Endodermal cell (in vitro differentiated cells): ENCODE measurements at regions not wholly inside any gene's neighbourhood (a gene's known extent, or its start where the extent isn't known, plus 50 kb on each side); places are given as distances from the start of the nearest gene placed in this dataset.

Source experiments
- DNase-seq: peaks from one replicate; pipeline ENCODE4 v3.0.0-alpha.2; 2017
- H3K27ac ChIP-seq: 2 replicates; pipeline ENCODE4 v1.5.1; 2013; ENCODE audit warnings: mild to moderate bottlenecking, low read depth, low read length, moderate library complexity
- H3K27me3 ChIP-seq: 2 replicates; pipeline ENCODE4 v1.6.1; 2013; ENCODE audit warnings: mild to moderate bottlenecking, low read length, moderate library complexity; ENCODE audit not compliant: insufficient read depth, control insufficient read depth, poor library complexity, severe bottlenecking
- H3K36me3 ChIP-seq: 2 replicates; pipeline ENCODE4 v1.7.0; 2013; ENCODE audit warnings: mild to moderate bottlenecking, low read length, moderate library complexity; ENCODE audit not compliant: control insufficient read depth, insufficient read depth
- H3K4me1 ChIP-seq: one replicate; pipeline ENCODE4 v1.7.0; 2013; ENCODE audit warnings: low read length; ENCODE audit not compliant: control insufficient read depth, insufficient read depth
- H3K4me3 ChIP-seq: 2 replicates; pipeline ENCODE4 v1.5.1; 2013; ENCODE audit warnings: mild to moderate bottlenecking, low read length, moderate library complexity
- H3K9ac ChIP-seq: 2 replicates; pipeline ENCODE4 v1.6.1; 2013; ENCODE audit warnings: mild to moderate bottlenecking, low read length, moderate library complexity; ENCODE audit not compliant: poor library complexity, severe bottlenecking; ENCODE audit errors: extremely low read depth
- H3K9me3 ChIP-seq: 2 replicates; pipeline ENCODE4 v1.6.1; 2013; ENCODE audit warnings: mild to moderate bottlenecking, low read length, moderate library complexity; ENCODE audit not compliant: control insufficient read depth
- H3K27ac Mint-ChIP-seq: 2 replicates; pipeline ENCODE4 v1.8.0; 2020; ENCODE audit warnings: mixed read lengths
- H3K27me3 Mint-ChIP-seq: 2 replicates; pipeline ENCODE4 v1.8.0; 2021; ENCODE audit warnings: mild to moderate bottlenecking, mixed read lengths; ENCODE audit not compliant: insufficient read depth
- H3K36me3 Mint-ChIP-seq: 2 replicates; pipeline ENCODE4 v1.8.0; 2020; ENCODE audit warnings: low read depth, mixed read lengths
- H3K4me1 Mint-ChIP-seq: 2 replicates; pipeline ENCODE4 v1.8.0; 2020; ENCODE audit warnings: mixed read lengths
- H3K4me3 Mint-ChIP-seq: 2 replicates; pipeline ENCODE4 v1.8.0; 2020; ENCODE audit warnings: mild to moderate bottlenecking, moderate library complexity, mixed read lengths
- H3K9me3 Mint-ChIP-seq: 2 replicates; pipeline ENCODE4 v1.8.0; 2020; ENCODE audit warnings: mild to moderate bottlenecking, mixed read lengths
- CTCF ChIP-seq: fragments of 200-600 bp; sonication (generic); conservative IDR thresholded peaks from 2 replicates; pipeline ENCODE4 v1.5.0; 2021; ENCODE audit warnings: antibody characterized with exemption, mild to moderate bottlenecking
- WGBS, 2 experiments: methylation state at CpG; one replicate each; pipeline versions ENCODE4 v1.1.5 to v1.1.7; 2013; ENCODE audit warnings: missing lambda C conversion rate in 2 of 2, mixed read lengths in 1 of 2; ENCODE audit not compliant: insufficient coverage in 1 of 2, insufficient read length in 1 of 2; 5-methylcytosine and 5-hydroxymethylcytosine counted together

GRCh38 chr3:74393426-74393825, 221.0 kb downstream of the CNTN3 start:
- 32 to 61% methylated on average over 2 to 3 of the region's 3 CpGs for WGBS, 2 experiments
- H3K27ac ChIP-seq, result no peak overlapping the region
- H3K36me3 ChIP-seq, result no peaks in the 10 kb centered on the region
- H3K9me3 ChIP-seq, result peaks cover 14% of the 10 kb centered on the region
- no peak overlapping the region for H3K9ac ChIP-seq
- no peak overlapping the region for H3K4me3 Mint-ChIP-seq
- no peak for TF ChIP-seq CTCF
- H3K4me1 Mint-ChIP-seq, result no peaks in the 10 kb centered on the region
- H3K27me3 Mint-ChIP-seq, result no peaks in the 10 kb centered on the region
- H3K4me1 ChIP-seq, result no peaks in the 10 kb centered on the region
- peaks cover 21% of the 10 kb centered on the region for H3K9me3 Mint-ChIP-seq
- H3K27me3 ChIP-seq, result no peaks in the 10 kb centered on the region
- no peak overlapping the region for H3K4me3 ChIP-seq
- no peak overlapping the region for H3K27ac Mint-ChIP-seq
- no peaks in the 10 kb centered on the region for H3K36me3 Mint-ChIP-seq
- no peak for DNase-seq

- Mint-ChIP-seq H3K27ac (no peak overlapping the region), H3K4me1 (peaks cover 4% of the 10 kb centered on the region), H3K27me3 (no peaks in the 10 kb centered on the region), H3K4me3 (no peak overlapping the region), H3K9me3 (no peaks in the 10 kb centered on the region), H3K36me3 (no peaks in the 10 kb centered on the region)
- Histone ChIP-seq H3K4me3 (no peak overlapping the region), H3K27me3 (no peaks in the 10 kb centered on the region), H3K9me3 (no peaks in the 10 kb centered on the region), H3K27ac (no peak overlapping the region), H3K36me3 (no peaks in the 10 kb centered on the region), H3K4me1 (peaks cover 3% of the 10 kb centered on the region), H3K9ac (no peak overlapping the region)
- DNase-seq, result no peak
- no peak for TF ChIP-seq CTCF
- WGBS, 2 experiments, result 81% methylated on average over 4 of the region's 4 CpGs; no CpG with 5 or more reads in 1 of the 2 experiments
These were observed 224.2 kb downstream of the CNTN3 start for GRCh38 chr3:74390121-74390877.

GRCh38 chr3:74387111-74387735, 227.2 kb downstream of the CNTN3 start:
- H3K9ac ChIP-seq, result no peak overlapping the region

More at GRCh38 chr3:74387111-74387735, 227.2 kb downstream of the CNTN3 start:
- Histone ChIP-seq H3K9me3 (no peaks in the 10 kb centered on the region), H3K36me3 (no peaks in the 10 kb centered on the region), H3K4me1 (peaks cover 3% of the 10 kb centered on the region), H3K27ac (no peak overlapping the region), H3K27me3 (no peaks in the 10 kb centered on the region), H3K4me3 (no peak overlapping the region)
- WGBS, 2 experiments, result 91% methylated on average over 2 of the region's 2 CpGs; no CpG with 5 or more reads in 1 of the 2 experiments
- Mint-ChIP-seq H3K9me3 (no peaks in the 10 kb centered on the region), H3K4me3 (no peak overlapping the region), H3K27ac (no peak overlapping the region), H3K36me3 (no peaks in the 10 kb centered on the region), H3K4me1 (peaks cover 4% of the 10 kb centered on the region), H3K27me3 (no peaks in the 10 kb centered on the region)
- no peak for TF ChIP-seq CTCF
- DNase-seq, result no peak
